ENCODE measurements at regions not wholly inside any gene's neighbourhood (a gene's known extent, or its start where the extent isn't known, plus 50 kb on each side); places are given as distances from the start of the nearest gene placed in this dataset.

- no peak for DNase-seq (ENCODE audit: low spot score)
Observed at GRCh38 chr4:60948008-60948407, 252.1 kb upstream of the ADGRL3 start.

GRCh38 chr4:60952921-60953320 is 247.2 kb upstream of the ADGRL3 start:
- POLR2A ChIA-PET: no interaction called here
- no peak for ATAC-seq
- Histone ChIP-seq H3K4me2 (ENCODE audit: low read depth, low read length) (no peak overlapping the region), H3K4me3 (replicated peaks in 1 of 3; ENCODE audit: insufficient read depth in 1 of 3, low read depth in 2 of 3, low read length in 3 of 3) (no peak overlapping the region), H3K9me3 (ENCODE audit: low read length) (no peaks in the 10 kb centered on the region), H2AFZ (ENCODE audit: low read length) (no peak overlapping the region), H3K27me3 (ENCODE audit: control insufficient read depth in 1 of 2, insufficient read depth in 2 of 2, low read length in 2 of 2) (no peaks in the 10 kb centered on the region), H3K36me3 (replicated peaks in 1 of 2; ENCODE audit: control insufficient read depth in 1 of 2, insufficient read depth in 2 of 2, low read length in 2 of 2) (no peaks in the 10 kb centered on the region), H4K20me1 (ENCODE audit: insufficient read depth, low read length) (no peaks in the 10 kb centered on the region), H3K27ac (ENCODE audit: extremely low read length, insufficient read depth, low read length) (no peak overlapping the region), H3K9ac (ENCODE audit: insufficient read depth, low read depth, low read length) (no peak overlapping the region), H3K4me1 (ENCODE audit: insufficient read depth, low read length) (no peaks in the 10 kb centered on the region), H3K79me2 (ENCODE audit: insufficient read depth, low read length) (no peaks in the 10 kb centered on the region)
- intact Hi-C loops (cut with micrococcal nuclease; ENCODE audit: unreplicated experiment) (no loop called here), in situ Hi-C loops (cut with HindIII; ENCODE audit: extremely low pct_ligation_motif_present, low pct_unique_long_range_greater_than_20kb) (no loop called here)
- TF ChIP-seq, protein P1, sequence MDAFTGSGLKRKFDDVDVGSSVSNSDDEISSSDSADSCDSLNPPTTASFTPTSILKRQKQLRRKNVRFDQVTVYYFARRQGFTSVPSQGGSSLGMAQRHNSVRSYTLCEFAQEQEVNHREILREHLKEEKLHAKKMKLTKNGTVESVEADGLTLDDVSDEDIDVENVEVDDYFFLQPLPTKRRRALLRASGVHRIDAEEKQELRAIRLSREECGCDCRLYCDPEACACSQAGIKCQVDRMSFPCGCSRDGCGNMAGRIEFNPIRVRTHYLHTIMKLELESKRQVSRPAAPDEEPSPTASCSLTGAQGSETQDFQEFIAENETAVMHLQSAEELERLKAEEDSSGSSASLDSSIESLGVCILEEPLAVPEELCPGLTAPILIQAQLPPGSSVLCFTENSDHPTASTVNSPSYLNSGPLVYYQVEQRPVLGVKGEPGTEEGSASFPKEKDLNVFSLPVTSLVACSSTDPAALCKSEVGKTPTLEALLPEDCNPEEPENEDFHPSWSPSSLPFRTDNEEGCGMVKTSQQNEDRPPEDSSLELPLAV (CRISPR knock-in tag; conservative IDR thresholded peaks at IDR 0.05; ENCODE audit: low read depth): no peak
- TF ChIP-seq U2AF1 (optimal IDR thresholded peaks at IDR 0.05; ENCODE audit: low read depth, low read length) (no peak), E2F1 (CRISPR knock-in tag; IDR thresholded peaks at IDR 0.05) (no peak), ZNF564 (CRISPR knock-in tag; IDR thresholded peaks at IDR 0.05) (no peak), ZNF430 (CRISPR knock-in tag; IDR thresholded peaks at IDR 0.05) (no peak), MNT (IDR thresholded peaks at IDR 0.05) (no peak), BORCS8-MEF2B (CRISPR knock-in tag; IDR thresholded peaks at IDR 0.05) (no peak), EZH2 (conservative IDR thresholded peaks at IDR 0.05; ENCODE audit: low read depth, low read length) (no peak)
- TF ChIP-seq, protein P2, sequence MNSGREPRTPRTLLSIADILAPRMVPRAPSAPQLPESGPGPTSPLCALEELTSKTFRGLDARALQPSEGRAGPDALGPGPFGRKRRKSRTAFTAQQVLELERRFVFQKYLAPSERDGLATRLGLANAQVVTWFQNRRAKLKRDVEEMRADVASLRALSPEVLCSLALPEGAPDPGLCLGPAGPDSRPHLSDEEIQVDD (CRISPR knock-in tag; IDR thresholded peaks at IDR 0.05; ENCODE audit: borderline replicate concordance): no peak
- CTCF ChIA-PET (ENCODE audit: low intra/inter-chr PET ratio, low total read pairs): no interaction called here
- BruUV-seq (replicated peaks): no TSS peak
- FAIRE-seq: no peak
- DNase-seq (ENCODE audit: low spot score): no peak
- 0% methylated on average over 2 of the region's 2 CpGs for WGBS (ENCODE audit: low lambda C conversion rate)

More at GRCh38 chr4:60948008-60948407, 252.1 kb upstream of the ADGRL3 start:
- no TSS peak for BruUV-seq (replicated peaks)
- ChIA-PET POLR2A (no interaction called here), CTCF (ENCODE audit: low intra/inter-chr PET ratio, low total read pairs) (no interaction called here)
- Histone ChIP-seq H3K9me3 (ENCODE audit: low read length) (0 out of 2 replicates have a peak, but pooled peaks cover 4% of the 10 kb centered on the region), H3K36me3 (replicated peaks in 1 of 2; ENCODE audit: control insufficient read depth in 1 of 2, insufficient read depth in 2 of 2, low read length in 2 of 2) (no peaks in the 10 kb centered on the region), H3K4me2 (ENCODE audit: low read depth, low read length) (no peak overlapping the region), H3K27me3 (ENCODE audit: control insufficient read depth in 1 of 2, insufficient read depth in 2 of 2, low read length in 2 of 2) (no peaks in the 10 kb centered on the region), H3K4me1 (ENCODE audit: insufficient read depth, low read length) (no peaks in the 10 kb centered on the region), H3K27ac (ENCODE audit: extremely low read length, insufficient read depth, low read length) (no peak overlapping the region), H4K20me1 (ENCODE audit: insufficient read depth, low read length) (no peaks in the 10 kb centered on the region), H3K4me3 (replicated peaks in 1 of 3; ENCODE audit: insufficient read depth in 1 of 3, low read depth in 2 of 3, low read length in 3 of 3) (no peak overlapping the region), H2AFZ (ENCODE audit: low read length) (no peak overlapping the region), H3K9ac (ENCODE audit: insufficient read depth, low read depth, low read length) (no peak overlapping the region), H3K79me2 (ENCODE audit: insufficient read depth, low read length) (no peaks in the 10 kb centered on the region)
- FAIRE-seq: no peak
- in situ Hi-C loops (cut with HindIII; ENCODE audit: extremely low pct_ligation_motif_present, low pct_unique_long_range_greater_than_20kb): no loop called here
- TF ChIP-seq ZNF317 (CRISPR knock-in tag; IDR thresholded peaks at IDR 0.05): no peak
- intact Hi-C loops (cut with micrococcal nuclease; ENCODE audit: unreplicated experiment): no loop called here
- 0% methylated on average over 1 of the region's 1 CpG for WGBS (ENCODE audit: low lambda C conversion rate)
- no peak for ATAC-seq
